GM23338 (cell line): ENCODE measurements at regions not wholly inside any gene's neighbourhood (a gene's known extent, or its start where the extent isn't known, plus 50 kb on each side); places are given as distances from the start of the nearest gene placed in this dataset.

Source experiments
- CREB1 ChIP-seq: fragments of 250-450 bp; sonication (Bioruptor Pico); IDR thresholded peaks from 2 replicates; pipeline ENCODE4 v1.5.0; 2020; ENCODE audit warnings: low read depth, mild to moderate bottlenecking, moderate library complexity
- CTCF ChIP-seq, 2 experiments: fragments of 200-600 bp in 1 of 2; sonication (generic) in 1 of 2; conservative IDR thresholded peaks; 2 replicates each; pipeline versions ENCODE4 v1.5.1 to v1.6.1; 2016 to 2017; ENCODE audit warnings: antibody characterized with exemption in 2 of 2, low read depth in 2 of 2, mild to moderate bottlenecking in 2 of 2, moderate library complexity in 1 of 2
- ETS1 ChIP-seq: IDR thresholded peaks from 2 replicates; pipeline ENCODE4 v1.6.1; 2016; ENCODE audit warnings: antibody characterized with exemption
- EZH2 ChIP-seq: fragments of 200-600 bp; sonication (generic); IDR thresholded peaks from one replicate; pipeline ENCODE4 v1.8.0; 2017; ENCODE audit warnings: antibody characterized with exemption, mild to moderate bottlenecking, low read depth; ENCODE audit not compliant: unreplicated experiment
- EZH2phosphoT487 ChIP-seq: fragments of 200-600 bp; sonication (generic); IDR thresholded peaks from one replicate; pipeline ENCODE4 v1.8.1; 2018; ENCODE audit warnings: antibody characterized with exemption; ENCODE audit not compliant: unreplicated experiment
- JUNB ChIP-seq: IDR thresholded peaks from one replicate; pipeline ENCODE4 v1.6.1; 2016; ENCODE audit warnings: antibody characterized with exemption; ENCODE audit not compliant: unreplicated experiment
- NANOG ChIP-seq: IDR thresholded peaks from 2 replicates; pipeline ENCODE4 v1.6.1; 2016; ENCODE audit warnings: antibody characterized with exemption, borderline replicate concordance
- POLR2AphosphoS5 ChIP-seq: IDR thresholded peaks from 2 replicates; pipeline ENCODE4 v1.6.1; 2016; ENCODE audit warnings: antibody characterized with exemption, low read depth
- REST ChIP-seq: IDR thresholded peaks from one replicate; pipeline ENCODE4 v1.6.1; 2018; ENCODE audit warnings: antibody characterized with exemption; ENCODE audit not compliant: unreplicated experiment
- STAT1 ChIP-seq: IDR thresholded peaks from one replicate; pipeline ENCODE4 v1.6.1; 2016; ENCODE audit warnings: antibody characterized with exemption; ENCODE audit not compliant: unreplicated experiment
- ZNF114 ChIP-seq: fragments of 250-450 bp; sonication (Bioruptor Pico); IDR thresholded peaks from 2 replicates; pipeline ENCODE4 v1.5.0; 2020; ENCODE audit warnings: mild to moderate bottlenecking, moderate library complexity
- ZNF331 ChIP-seq: fragments of 250-450 bp; sonication (Bioruptor Pico); IDR thresholded peaks from 2 replicates; pipeline ENCODE4 v1.5.0; 2020; ENCODE audit warnings: low read depth, mild to moderate bottlenecking, moderate library complexity
- ZNF462 ChIP-seq: fragments of 250-450 bp; sonication (Bioruptor Pico); IDR thresholded peaks from 2 replicates; pipeline ENCODE4 v1.5.0; 2020; ENCODE audit warnings: mild to moderate bottlenecking, moderate library complexity

- TF ChIP-seq CTCF (conservative IDR thresholded peaks at IDR 0.05; ENCODE audit: low read depth in 2 of 2) (no peak), POLR2AphosphoS5 (no peak), ZNF462 (no peak), EZH2 (no peak), REST (no peak), EZH2phosphoT487 (no peak), ZNF114 (CRISPR knock-in tag) (no peak), CREB1 (CRISPR knock-in tag) (no peak), ETS1 (no peak), JUNB (no peak), NANOG (no peak), ZNF331 (CRISPR knock-in tag) (no peak), STAT1 (no peak)
Measured at GRCh38 chr19:29454109-29454508, 71.7 kb upstream of the VSTM2B start.
